HT-29 (cell line): ENCODE measurements at regions not wholly inside any gene's neighbourhood (a gene's known extent, or its start where the extent isn't known, plus 50 kb on each side); places are given as distances from the start of the nearest gene placed in this dataset.
A peak's percentile ranks its signal among the peaks of the same experiment; 100 is the strongest.
"Not testable (repeated sequence)": the region's sequence is repeated elsewhere in the genome, so short reads cannot be mapped to it uniquely, and the experiment has no call there.

Experiments
- DNase-seq: peaks from one replicate; pipeline ENCODE4 v3.0.0-alpha.2; 2015; ENCODE audit warnings: low spot score

DNA sequence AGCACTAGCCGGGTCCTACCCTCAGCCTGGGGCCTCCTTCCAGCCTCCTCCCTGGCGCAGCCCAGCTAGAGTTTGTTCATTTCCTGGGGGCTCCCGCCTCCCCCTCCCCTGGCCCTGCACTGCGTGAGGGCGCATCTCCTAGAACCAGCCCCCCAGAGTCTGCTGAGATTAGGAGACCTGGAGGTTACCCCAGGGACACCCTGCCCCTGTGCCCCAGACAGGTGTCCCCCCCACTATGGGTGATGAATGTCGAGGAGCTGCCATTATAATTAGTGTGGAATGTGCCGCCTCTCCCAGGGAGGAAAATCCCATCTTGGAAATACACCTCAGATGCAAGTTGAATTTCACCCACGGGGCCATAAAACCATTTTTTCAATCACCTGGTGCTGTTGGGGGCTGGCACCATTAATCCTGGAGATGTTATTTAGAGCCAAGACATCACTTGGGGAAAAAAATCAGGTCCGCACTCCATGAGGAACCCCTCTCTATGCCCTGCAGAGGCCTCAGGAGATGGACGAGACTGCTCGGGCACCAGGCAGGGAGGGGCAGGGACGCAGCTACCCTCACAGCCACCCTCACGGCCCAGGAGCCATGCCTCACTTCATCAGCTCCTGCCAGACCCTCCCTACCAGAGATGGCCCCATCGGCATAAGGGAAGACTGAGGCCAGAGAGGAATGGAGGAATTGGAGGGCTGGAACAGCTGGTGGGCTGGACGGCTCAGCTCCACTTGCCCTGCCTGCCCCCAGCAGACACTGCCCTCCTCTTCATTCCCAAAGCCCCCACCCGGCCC lies 197.5 kb downstream of the IGLL1 start:
- no peak for DNase-seq

DNA sequence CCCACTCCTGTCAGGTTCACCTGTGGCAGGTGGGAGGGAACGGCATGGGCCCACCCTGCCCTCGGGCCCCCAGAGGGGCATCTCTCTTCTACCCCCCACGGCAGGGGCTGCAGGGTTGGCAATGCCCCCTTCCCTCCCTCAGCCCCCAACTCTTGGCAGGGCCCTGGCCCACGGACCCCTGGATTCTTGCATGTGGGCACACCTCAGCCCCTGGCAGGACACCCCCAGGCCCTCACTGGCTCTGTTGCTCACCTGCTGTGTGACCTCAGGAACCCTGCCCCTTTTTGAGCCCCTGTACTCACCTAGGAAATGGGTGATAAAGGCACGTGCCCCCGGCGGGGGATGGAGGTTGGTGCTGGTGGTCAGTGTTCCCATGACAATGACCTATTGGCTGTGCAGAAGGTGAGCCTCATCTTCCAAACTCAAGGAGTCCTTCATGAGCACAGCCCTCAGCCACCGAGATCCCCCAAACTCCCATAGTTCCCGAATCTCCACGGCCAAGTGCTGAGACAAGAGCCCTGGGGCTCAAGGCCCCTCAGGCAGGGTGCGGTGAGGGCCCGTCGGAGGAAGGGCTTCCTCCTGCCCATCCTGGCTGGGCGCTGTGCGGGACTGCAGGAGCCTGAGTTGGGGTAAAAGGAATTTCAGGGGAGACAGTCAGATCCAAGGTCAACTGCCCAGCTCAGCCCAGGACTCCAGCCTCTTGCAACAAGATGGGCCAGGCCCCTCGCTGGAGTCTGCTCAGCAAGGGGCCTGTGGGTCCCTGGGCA lies 198.2 kb downstream of the IGLL1 start:
- DNase-seq = no peak

DNA sequence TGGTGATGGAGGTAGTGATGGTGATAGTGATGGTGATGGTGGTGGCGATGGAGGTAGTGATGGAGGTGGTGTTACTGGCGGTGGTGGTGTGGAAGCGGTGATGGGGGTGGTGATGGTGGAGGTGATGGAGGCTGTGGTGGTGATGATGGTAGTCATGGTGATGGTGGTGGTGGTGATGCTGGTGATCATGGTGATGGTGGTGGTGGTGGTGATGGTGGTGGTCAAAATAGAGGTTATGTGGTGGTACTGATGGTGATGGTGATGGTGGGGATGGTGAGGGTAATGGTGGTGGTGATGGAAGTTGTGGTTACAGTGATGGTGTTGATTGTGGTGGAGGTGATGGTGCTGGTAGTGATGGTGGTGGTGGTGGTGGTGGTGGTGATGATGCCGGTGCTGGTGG lies 199.2 kb downstream of the IGLL1 start:
- DNase-seq = no peak

GRCh38 chr22:23380230-23380573 lies 199.9 kb downstream of the IGLL1 start:
- DNase-seq = peak; percentile 15

DNA sequence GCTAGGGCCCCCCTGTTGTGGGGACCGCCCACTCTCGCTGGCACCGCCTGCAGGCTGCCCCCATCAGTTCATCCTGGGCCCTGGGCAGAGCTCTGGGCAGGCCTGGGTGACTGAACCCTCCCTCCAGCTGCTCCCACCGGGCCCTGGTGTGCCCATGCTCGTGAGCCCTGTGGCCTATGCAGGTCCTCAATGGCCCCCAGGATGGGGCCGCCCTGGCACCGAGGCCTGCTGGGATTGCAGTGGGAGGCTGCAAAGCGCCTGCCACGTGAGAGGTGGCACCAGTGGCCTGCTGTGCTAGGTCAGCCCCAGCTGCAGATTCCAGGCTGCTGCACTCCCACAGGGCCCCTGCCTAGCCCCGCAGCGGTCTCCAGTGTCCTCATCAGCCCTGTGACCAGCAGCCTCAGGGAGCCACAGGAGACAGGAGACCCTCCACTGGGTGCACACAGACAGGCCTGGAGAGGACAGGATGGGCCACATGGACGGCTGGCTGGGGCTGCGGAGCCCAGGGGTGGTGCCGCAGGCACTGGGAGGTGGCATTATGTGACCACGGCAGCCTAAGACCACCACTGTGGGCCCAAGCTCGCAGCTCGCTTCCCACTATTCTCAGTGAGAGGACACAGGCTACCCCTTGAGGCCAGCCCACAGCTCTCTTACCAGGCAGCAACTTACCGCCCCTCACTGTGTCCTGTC lies 199.4 kb downstream of the BCR start:
- DNase-seq = not testable (repeated sequence)

GRCh38 chr22:23377767-23378166 lies 197.5 kb downstream of the BCR start:
- DNase-seq = no peak

- DNase-seq = peak; percentile 51
Observed at GRCh38 chr22:23376256-23376655, 195.9 kb downstream of the BCR start.

DNA sequence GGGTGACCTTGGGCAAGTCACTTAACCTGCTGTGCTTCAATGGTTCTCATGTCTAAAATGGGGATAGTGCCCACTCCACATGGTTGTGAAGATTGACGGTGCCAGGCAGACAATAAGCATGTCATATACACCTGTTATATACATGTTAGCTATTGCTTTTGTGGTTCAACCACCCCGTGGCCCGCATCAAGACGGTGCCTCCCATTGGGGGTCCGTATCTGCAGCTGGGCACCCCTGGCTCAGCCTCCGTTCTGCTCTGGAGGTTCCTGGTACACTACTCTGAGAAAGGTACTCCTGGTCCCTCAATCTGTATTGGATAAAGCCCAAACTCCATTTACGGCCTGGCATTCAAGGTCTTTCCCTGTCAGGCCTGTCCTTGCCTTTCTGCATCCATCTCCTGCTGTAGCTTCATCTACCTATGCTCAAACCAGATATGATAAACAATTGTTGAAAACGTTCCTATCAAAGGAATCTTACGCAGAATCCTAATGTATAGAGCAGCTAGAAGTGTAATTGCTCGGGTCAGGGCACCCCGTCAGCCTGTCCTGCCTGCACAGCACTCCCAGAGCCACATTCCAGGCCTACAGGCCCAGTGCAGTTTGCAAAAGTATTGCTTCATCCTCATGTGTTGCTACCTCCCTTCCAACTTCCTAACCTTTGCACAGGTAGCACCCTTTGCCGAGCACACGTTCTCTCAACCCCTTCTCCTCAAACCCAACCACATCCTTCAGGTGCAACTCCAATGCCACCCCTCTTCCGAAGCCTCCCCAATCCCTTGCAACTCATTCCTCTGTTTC lies 194.9 kb downstream of the BCR start:
- no peak for DNase-seq

GRCh38 chr22:23373601-23374000 lies 193.3 kb downstream of the BCR start:
- no peak for DNase-seq

GRCh38 chr22:23370251-23370650 lies 189.9 kb downstream of the BCR start:
- no peak for DNase-seq

GRCh38 chr22:23369054-23369685 lies 188.9 kb downstream of the BCR start:
- no peak for DNase-seq
